ENCODE measurements at regions not wholly inside any gene's neighbourhood (a gene's known extent, or its start where the extent isn't known, plus 50 kb on each side); places are given as distances from the start of the nearest gene placed in this dataset.

GRCh38 chr3:118480101-118480860 is 554.4 kb downstream of the IGSF11 start:
- no peak overlapping the region for H3K4me3 ChIP-seq (ENCODE audit: low read length)
- TF ChIP-seq CTCF (conservative IDR thresholded peaks at IDR 0.05; ENCODE audit: low read depth, low read length), result no peak
- no peak for DNase-seq (ENCODE audit: low read depth)

GRCh38 chr3:118485693-118486092 is 549.0 kb downstream of the IGSF11 start:
- TF ChIP-seq CTCF (conservative IDR thresholded peaks at IDR 0.05; ENCODE audit: low read depth, low read length), result no peak
- no peak for DNase-seq (ENCODE audit: low read depth)

GRCh38 chr3:118487734-118488133 is 546.9 kb downstream of the IGSF11 start:
- H3K4me3 ChIP-seq (ENCODE audit: low read length), result no peak overlapping the region
- no peak for DNase-seq (ENCODE audit: low read depth)
- TF ChIP-seq CTCF (conservative IDR thresholded peaks at IDR 0.05; ENCODE audit: low read depth, low read length), result no peak

More at GRCh38 chr3:118485693-118486092, 549.0 kb downstream of the IGSF11 start:
- H3K4me3 ChIP-seq (ENCODE audit: low read length), result no peak overlapping the region

GRCh38 chr3:118488732-118489131 is 545.9 kb downstream of the IGSF11 start:
- no peak for DNase-seq (ENCODE audit: low read depth)
- H3K4me3 ChIP-seq (ENCODE audit: low read length), result no peak overlapping the region
- no peak for TF ChIP-seq CTCF (conservative IDR thresholded peaks at IDR 0.05; ENCODE audit: low read depth, low read length)

GRCh38 chr3:118495206-118495605 is 539.4 kb downstream of the IGSF11 start:
- no peak overlapping the region for H3K4me3 ChIP-seq (ENCODE audit: low read length)
- no peak for DNase-seq (ENCODE audit: low read depth)
- no peak for TF ChIP-seq CTCF (conservative IDR thresholded peaks at IDR 0.05; ENCODE audit: low read depth, low read length)

GRCh38 chr3:118497274-118497673 is 537.4 kb downstream of the IGSF11 start:
- no peak for DNase-seq (ENCODE audit: low read depth)
- H3K4me3 ChIP-seq (ENCODE audit: low read length), result no peak overlapping the region
- no peak for TF ChIP-seq CTCF (conservative IDR thresholded peaks at IDR 0.05; ENCODE audit: low read depth, low read length)

- DNase-seq (ENCODE audit: low read depth), result peak; percentile 26
- no peak overlapping the region for H3K4me3 ChIP-seq (ENCODE audit: low read length)
- peak; percentile 27 for TF ChIP-seq CTCF (conservative IDR thresholded peaks at IDR 0.05; ENCODE audit: low read depth, low read length)
These were observed 533.5 kb downstream of the IGSF11 start for GRCh38 chr3:118501152-118501551.
